HG03460 (cell line): ENCODE measurements at regions not wholly inside any gene's neighbourhood (a gene's known extent, or its start where the extent isn't known, plus 50 kb on each side); places are given as distances from the start of the nearest gene placed in this dataset.
"Not testable (repeated sequence)": the region's sequence is repeated elsewhere in the genome, so short reads cannot be mapped to it uniquely, and the experiment has no call there.

Source experiments
- ATAC-seq: cut with Tn5 transposase; IDR thresholded peaks from one replicate; pipeline ENCODE4 v1.9.1; 2021; ENCODE audit not compliant: unreplicated experiment

DNA sequence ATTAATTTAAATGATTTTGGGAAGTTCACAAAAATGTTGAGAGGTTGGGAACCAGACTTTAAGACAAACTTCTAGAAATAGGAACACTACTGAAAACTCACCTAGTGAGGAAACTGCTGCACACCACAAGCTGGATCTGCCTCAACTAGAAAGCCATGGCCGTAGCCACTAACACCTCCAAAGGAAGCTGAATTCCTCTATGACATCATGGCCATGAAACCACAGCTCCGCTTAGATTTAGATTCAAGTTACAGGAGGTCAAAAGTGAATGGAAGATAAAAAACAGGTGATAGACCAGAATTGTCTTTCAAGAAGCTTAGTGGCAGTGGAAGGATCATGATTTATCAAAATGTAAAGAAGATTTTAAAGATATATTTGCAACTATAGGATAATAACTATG lies 208.8 kb upstream of the ALG10 start:
- no peak for ATAC-seq

DNA sequence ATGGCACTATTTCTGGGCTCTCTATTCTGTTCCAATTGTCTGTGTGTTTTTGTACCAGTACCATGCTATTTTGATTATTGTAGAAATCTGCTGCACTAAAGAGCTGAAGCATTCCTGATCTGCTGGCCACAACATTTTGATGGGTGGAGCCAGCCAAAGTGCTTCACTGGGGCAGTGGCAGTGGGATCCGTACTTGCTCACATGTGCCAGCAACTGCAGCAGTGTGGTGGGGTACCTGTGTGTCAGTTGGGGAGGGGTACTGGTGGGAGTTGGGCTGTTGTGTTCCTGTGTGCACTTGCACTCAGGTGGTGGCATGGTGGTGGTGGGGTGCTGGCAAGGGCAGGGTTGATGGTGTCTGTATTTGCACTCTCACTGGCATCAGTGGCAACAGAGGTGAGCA lies 204.6 kb upstream of the ALG10 start:
- ATAC-seq = no peak

DNA sequence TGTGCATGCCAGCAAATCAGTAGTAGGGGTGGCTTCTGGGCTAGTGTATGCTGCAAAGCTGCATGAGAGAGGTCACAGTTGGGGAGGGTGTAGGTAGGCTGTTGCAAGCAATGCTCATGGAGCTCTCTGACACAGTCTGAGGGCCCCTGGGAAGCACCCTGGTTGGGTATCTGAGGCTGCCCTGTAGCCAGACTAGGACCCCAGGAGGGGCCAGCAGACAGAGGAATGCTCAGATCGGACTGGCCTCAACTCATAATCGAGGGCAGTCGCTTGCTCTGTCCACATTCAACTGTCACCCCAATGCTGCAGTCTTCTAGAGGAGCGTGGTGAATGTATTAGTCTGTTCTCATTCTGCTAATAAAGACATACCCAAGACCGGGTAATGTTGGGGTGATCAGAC lies 204.0 kb upstream of the ALG10 start:
- ATAC-seq = no peak

DNA sequence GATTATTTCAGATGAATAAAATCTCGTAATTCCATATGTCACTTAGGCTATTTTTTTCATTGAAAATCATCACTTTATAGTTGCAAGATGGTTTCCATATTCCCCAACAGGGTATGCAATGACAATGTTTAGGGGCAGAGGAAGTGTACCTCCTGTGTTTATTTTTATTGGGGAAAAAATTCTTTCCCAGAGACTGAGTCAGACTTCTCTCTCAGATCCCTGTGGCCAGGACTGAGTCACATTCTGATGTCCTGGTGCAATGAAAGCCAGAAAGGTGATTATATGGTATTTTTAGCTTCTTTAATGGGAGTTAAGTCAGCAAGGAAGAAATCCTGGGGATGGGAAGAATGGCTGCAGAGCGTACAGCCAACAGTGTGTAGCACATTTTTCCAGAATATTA lies 196.9 kb upstream of the ALG10 start:
- no peak for ATAC-seq

DNA sequence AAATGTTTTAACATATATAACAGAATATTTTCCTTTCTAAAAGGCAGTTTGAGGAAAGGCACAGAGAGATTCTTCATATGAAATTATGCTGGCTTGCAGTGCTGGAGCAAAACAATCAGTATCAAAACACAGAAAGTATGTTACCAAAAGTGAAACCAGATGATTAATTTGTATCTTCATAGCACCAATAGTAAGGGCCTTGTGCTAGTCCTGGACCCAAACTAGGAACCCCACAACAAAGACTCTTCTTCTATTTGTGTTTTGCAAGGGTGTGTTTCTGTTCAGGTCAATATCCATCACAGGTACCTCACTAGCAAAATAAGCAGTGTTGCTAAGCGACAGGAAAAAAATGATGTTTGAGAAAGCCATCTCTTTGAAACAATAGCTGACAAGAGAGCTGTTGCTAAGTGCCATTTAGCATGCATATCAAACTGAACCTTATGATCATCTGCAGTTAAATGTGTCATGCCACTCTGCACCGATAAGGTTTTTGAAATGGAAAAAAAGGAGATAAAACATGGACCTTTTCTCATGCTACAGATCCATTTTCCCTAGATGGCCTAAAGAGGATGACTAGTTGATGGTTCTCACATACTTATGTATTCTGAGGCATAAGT lies 196.2 kb upstream of the ALG10 start:
- no peak for ATAC-seq

DNA sequence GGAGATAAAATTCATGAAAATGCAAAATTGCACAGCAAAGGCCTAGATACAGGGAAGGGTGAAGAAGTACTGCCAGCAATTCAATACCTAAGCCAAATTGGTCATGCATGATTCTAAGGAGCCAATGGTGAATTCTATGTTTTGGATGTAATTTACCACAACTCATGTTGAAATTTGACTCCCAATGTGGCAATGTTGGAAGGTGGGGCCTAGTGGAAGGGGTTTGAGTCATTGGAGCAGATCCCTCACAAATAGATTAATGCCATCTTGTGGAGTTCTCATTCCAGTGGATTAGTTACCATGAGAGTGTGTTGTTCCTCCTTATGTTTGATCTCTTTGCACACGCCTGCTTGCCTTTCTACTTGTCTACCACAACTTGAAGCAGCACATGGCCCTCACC lies 194.0 kb upstream of the ALG10 start:
- no peak for ATAC-seq

DNA sequence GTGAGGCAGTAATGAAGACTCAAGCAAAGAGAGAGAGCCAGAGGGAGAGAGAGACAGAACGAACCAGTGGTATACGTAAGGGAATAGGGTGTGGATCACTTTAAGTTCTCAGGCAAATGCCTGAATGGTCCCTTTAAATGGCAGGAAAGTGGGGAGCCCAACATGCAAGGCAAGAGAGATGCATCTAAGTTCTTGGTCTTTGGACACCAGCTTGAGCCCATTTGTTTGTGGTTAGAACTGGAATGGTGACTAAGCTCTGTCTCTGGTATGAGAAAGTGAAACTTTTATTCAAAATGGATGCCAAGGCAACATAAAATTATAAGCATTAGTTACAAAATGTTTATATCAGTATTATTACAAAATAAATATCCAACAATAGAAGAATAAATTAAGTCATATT lies 192.2 kb upstream of the ALG10 start:
- ATAC-seq = no peak

DNA sequence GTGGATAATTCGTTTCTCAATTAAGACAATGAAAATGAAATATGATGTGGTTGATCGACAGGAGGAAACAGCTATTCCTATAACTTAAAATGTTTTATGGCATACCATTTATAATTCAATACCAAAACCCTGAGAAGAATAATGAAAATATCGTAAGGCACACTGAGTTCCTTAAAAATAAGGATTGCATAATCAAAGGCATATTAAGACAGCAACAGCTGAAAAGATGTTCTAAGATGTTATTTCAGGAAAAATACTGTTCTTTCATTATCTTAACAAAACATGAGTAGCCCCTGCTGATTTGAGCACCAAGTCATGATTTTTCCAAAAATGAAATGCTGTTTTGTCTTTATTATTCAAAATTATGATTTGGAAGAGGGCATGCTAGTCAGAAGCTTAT lies 189.4 kb upstream of the ALG10 start:
- ATAC-seq = no peak

DNA sequence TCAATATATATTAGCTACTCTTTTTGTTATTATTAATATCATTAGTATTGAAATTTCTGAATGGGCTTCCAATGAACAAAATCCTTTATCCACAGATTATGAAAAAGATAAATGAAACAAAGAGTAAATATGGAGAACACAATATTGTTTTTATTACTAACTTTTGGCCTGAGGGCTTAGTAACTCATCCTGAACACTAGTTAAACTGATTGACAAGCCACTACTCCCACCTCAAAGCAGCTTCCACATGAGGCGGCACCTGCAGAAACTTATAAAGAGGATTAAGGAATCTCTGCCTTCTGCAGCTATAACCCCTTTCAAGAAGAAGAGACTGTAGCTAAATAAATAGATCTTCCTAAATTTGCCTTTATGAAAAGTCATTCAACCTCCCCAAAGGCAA lies 187.6 kb upstream of the ALG10 start:
- no peak for ATAC-seq

DNA sequence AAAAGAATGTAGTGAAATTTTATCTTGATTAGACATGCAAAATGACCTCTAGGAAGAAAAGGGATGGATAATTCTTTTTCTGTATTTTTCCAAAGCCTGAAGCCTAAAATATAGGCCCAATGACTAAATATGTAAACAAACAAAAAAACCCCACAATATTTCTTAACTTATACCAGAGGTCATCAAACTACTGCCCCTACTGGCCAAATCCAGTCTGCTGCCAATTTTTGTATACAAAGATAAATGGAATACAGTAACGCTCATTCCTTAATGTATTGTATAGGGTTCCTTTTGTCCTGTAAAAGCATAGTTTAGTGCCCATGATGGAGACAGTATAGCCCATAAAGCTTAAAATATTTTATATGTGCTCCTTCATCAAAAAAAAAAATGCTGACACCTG lies 145.7 kb upstream of the ALG10 start:
- ATAC-seq = no peak

DNA sequence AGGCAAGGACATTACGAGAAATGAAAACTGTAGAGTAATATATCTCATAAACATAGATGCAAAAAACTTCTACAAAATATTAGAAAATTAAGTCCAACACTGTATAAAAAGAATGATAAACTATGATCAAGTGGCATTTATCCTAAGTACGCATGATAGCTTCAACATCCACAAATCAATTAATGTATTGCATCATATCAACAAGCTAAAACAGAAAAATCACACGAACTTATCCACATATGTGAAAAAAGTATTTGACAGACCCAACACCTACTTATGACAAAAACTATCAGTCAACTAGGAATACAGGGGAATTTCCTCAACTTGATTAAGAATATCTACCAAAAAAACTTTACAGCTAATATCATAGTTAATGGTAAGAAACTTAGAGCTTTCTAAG lies 129.9 kb upstream of the ALG10 start:
- ATAC-seq = no peak

DNA sequence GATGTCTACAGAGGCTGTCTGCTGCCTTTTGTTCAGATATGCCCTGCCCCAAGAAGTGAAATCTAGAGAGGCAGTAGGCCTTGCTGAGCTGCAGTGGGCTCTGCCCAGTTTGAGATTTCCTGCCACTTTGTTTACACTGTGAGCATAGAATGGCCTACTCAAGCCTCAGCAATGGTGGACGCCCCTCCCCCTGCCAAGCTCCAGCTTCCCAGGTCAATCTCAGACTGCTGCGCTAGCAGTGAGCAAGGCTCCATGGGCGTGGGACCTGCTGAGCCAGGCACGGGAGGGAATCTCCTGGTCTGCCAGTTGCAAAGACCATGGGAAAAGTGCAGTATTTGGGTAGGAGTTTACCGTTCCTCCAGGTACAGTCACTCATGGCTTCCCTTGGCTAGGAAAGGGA lies 101.8 kb upstream of the ALG10 start:
- ATAC-seq = not testable (repeated sequence)

DNA sequence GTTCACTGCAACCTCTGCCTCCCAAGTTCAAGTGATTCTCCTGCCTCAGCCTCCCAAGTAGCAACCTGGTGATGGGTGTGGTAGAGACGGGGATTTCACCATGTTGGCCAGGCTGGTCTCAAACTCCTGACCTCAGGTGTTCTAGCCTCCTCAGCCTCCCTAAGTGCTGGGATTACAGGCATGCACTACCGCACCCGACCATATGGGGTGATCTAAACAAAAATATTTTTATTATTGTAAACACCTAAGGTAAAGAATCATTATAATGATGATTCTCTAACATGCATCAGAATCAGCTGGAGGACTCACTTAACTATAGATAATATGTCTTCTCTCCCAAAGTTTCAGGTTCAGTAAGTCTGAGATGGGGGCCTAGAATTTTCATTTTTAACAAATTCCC lies 96.2 kb upstream of the ALG10 start:
- no peak for ATAC-seq

DNA sequence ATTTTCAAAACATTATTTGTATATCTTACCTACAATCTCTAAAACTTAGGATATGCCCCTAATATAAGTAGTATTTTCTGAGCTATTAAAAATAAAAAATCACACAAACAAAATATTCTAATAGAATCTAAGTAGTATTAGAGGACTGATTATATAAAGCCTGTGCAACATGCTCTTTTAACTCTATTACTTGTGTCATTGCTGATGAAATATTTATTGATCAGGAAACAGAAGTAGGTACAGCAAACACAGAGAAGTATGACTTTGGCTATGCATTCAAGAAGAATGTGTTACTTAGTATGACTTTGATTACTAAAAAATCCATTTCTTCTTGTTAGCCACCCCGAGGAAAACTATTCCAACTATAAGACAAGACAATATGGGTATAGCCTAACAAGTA lies 84.6 kb upstream of the ALG10 start:
- ATAC-seq = not testable (repeated sequence)

DNA sequence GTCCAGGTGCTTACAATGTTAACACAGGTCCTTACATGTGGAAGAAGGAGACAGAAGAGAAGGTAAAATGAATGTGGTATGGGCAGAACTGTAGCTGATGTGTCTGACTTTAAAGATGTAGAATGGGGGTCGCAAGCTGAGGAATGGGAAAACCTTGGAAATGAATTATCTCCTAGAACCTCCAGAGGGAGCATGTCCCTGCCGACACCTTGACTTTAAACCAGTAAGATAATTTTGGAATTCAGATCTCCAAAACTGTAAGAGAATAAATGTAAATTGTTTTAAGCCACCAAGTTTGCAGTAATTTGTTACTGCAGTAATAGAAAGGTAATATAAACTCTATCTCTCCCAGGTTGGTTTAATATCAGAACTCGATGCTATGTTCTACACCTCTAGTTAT lies 80.1 kb upstream of the ALG10 start:
- no peak for ATAC-seq

DNA sequence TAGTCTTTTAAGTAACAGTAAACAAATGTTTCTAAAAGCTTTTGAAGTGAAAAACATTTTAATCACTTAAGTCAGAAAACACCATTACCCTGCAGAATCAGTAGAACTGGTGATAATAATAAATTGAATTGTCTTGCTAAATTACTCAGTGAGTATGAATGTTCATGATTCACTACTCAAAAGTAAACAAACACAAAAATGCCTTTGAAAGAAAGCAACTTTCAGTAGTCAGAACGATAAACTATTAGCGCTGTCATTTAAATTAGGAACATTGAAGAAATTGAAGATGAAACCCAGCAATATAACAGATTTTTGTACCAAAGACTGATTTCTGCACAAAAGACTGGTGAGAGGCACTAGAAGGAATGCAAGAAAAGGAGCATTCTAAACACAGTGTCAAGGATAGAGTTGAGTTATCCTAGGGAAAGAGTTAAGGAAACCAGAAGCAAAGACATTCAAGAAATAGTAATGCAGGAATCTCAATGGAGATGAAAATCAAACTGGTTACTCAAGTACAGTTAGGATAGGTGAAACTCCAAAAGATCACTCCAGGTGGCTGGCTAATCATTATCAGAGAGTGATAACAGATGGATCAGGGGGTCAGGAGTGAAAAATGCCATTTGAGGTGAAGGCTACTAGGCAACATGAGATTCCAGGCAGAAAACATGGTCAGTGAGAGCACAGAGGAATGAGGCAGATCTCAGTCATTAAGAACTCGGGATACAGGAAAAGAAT lies 77.4 kb upstream of the ALG10 start:
- ATAC-seq = no peak

DNA sequence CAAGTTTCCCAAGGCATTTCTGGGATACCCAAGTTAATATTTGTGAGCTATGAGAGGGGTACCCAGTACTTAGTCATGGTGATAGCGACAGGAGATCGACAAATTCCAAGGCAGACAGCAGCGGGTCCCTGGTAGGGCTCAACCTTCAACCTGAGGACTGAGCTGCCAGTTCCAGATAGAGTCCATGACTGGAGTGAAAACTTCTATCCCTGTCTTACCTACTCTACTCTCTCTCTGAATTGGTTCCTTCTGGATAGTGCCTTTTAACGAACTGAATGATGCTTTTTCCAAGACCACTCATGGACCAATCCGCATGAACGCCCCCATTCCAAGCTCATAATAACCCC lies 76.9 kb upstream of the ALG10 start:
- ATAC-seq = no peak

DNA sequence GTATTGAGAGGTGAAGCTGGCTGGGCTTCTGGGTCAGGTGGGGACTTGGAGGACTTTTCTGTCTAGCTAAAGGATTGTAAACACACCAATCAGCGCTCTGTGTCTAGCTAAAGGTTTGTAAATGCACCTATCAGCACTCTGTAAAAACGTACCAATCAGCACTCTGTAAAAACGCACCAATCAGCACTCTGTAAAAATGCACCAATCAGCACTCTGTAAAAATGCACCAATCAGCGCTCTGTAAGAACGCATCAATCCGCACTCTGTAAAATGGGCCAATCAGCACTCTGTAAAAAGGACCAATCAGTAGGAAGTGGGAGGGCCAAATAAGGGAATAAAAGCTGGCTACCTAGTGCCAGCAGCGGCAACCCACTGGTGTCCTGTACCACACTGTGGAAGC lies 56.1 kb upstream of the ALG10 start:
- ATAC-seq = not testable (repeated sequence)

DNA sequence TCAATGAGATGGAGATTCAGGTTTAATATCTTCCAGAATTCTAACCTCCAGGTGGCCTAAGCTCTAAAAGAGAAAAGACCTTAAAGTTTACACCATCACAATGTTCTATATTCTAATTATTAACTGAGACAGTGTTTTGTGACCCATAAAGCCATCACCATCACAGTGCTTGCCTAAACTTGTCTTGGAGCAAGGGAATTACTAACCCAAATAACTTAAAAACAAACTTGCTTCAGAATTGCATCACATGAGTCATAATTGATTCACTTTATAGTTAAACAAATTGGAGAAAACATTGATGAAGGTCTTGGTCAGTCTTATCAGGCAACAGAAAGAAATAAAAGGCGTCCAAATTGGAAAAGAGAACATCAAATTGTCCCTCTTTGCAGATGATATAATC lies 54.5 kb upstream of the ALG10 start:
- no peak for ATAC-seq
